ENCODE measurements at regions not wholly inside any gene's neighbourhood (a gene's known extent, or its start where the extent isn't known, plus 50 kb on each side); places are given as distances from the start of the nearest gene placed in this dataset.

DNA sequence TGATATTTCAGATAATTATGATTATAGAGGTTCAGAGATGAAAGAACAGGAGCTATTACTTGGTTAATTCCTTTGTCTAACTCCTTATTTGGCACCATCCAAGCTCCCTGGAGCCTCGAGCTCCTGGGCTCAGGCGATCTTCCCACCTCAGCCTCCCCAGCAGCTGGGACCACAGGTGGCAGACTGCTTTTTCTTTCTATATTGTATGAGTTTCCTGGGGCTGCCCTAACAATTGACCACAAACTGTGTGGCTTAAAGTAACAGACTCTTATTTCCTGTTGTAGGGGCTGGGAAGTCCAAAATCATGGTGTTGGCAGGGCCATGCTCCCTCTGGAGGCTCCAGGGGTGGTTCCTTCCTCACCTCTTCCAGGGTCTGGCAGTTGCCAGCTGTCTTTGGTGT lies 163.3 kb upstream of the ADCY1 start:
- no peak for DNase-seq (ENCODE audit: low read depth)
- TF ChIP-seq, protein P1, sequence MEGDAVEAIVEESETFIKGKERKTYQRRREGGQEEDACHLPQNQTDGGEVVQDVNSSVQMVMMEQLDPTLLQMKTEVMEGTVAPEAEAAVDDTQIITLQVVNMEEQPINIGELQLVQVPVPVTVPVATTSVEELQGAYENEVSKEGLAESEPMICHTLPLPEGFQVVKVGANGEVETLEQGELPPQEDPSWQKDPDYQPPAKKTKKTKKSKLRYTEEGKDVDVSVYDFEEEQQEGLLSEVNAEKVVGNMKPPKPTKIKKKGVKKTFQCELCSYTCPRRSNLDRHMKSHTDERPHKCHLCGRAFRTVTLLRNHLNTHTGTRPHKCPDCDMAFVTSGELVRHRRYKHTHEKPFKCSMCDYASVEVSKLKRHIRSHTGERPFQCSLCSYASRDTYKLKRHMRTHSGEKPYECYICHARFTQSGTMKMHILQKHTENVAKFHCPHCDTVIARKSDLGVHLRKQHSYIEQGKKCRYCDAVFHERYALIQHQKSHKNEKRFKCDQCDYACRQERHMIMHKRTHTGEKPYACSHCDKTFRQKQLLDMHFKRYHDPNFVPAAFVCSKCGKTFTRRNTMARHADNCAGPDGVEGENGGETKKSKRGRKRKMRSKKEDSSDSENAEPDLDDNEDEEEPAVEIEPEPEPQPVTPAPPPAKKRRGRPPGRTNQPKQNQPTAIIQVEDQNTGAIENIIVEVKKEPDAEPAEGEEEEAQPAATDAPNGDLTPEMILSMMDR (conservative IDR thresholded peaks at IDR 0.05; ENCODE audit: low read depth, low read length) = no peak
- no peak overlapping the region for H3K4me3 ChIP-seq (ENCODE audit: low read depth, low read length)

DNA sequence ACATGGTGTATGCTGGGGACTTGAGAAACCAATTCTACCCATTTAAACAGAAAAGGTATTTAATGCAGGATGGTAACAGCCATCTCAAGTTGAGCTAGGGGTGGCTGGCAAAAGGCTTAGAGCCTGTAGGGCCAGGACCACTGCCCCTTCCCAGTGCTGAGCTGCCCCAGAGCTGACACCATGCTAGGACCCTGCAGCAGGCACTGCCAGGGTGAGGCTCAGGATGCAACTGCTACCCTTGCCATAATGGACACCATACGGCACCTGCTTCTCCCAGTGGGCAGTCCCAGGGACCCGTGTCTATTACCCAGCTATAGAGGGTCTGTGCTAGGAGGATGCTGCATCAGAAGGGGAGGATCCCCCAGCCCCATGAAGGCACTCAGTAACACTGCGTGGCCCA lies 160.7 kb upstream of the ADCY1 start:
- no peak for DNase-seq (ENCODE audit: low read depth)
- H3K4me3 ChIP-seq (ENCODE audit: low read depth, low read length) = no peak overlapping the region
- TF ChIP-seq, protein P1 (conservative IDR thresholded peaks at IDR 0.05; ENCODE audit: low read depth, low read length) = no peak

DNA sequence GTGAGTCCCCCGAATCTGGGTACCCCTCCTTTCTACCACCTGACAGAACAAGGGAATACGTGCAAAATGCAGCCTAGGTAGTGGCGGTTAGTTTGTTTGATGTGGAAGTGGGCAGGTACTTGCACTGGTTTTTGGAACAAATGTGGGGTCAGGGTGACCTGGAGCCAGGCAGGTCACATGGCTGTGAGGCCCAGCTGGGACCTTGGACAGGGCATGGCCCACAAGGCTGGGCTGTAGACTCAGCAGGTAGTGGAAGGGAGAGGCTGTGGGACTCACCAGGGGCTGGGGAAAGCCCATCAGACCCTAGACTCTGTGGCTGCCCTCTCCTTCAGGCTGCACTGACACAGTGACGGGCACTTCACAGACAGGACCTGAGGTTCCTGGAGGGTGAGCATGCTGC lies 159.9 kb upstream of the ADCY1 start:
- TF ChIP-seq, protein P1 (conservative IDR thresholded peaks at IDR 0.05; ENCODE audit: low read depth, low read length) = no peak
- no peak overlapping the region for H3K4me3 ChIP-seq (ENCODE audit: low read depth, low read length)

DNA sequence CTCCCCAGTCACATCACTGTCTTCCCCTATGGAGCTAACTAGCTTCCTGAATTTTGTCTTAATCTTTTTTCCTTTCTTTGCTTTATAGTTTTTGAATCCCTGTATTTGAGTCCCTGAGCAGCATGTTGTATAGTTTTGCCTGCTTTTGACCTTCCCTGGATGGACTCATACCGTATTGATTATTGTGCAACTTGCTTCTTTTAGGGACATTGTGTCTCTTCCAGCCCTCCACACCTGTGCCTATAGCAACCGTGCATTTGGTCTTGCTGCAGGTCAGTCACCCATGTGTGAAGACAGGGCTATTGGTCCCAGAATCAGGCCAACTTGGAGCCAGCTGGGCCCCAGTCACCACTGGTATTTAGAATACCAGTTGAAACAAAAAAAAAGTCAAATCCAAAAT lies 158.9 kb upstream of the ADCY1 start:
- no peak for DNase-seq (ENCODE audit: low read depth)
- no peak overlapping the region for H3K4me3 ChIP-seq (ENCODE audit: low read depth, low read length)
- TF ChIP-seq, protein P1 (conservative IDR thresholded peaks at IDR 0.05; ENCODE audit: low read depth, low read length) = no peak

More for the DNA sequence above, 159.9 kb upstream of the ADCY1 start:
- no peak for DNase-seq (ENCODE audit: low read depth)

DNA sequence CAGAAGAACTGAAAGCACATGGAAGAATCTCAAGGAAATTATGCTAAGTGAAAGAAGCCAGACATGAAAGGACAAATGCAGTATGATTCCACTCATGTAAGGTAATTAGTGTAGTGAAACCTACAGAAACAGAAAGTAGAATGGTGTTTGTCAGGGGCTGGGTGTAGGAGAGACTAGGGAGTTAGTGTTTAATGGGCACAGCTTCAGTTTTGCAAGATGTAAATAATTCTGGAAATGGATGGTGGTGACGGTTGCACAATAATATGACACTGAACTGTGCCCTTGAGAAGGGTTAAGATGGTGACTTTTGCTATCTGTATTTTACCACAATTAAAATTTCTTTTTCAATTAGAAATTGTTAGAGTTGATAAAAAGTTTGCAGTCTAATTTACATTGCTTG lies 157.3 kb upstream of the ADCY1 start:
- DNase-seq (ENCODE audit: low read depth) = no peak
- H3K4me3 ChIP-seq (ENCODE audit: low read depth, low read length) = no peak overlapping the region
- TF ChIP-seq, protein P1 (conservative IDR thresholded peaks at IDR 0.05; ENCODE audit: low read depth, low read length) = no peak

DNA sequence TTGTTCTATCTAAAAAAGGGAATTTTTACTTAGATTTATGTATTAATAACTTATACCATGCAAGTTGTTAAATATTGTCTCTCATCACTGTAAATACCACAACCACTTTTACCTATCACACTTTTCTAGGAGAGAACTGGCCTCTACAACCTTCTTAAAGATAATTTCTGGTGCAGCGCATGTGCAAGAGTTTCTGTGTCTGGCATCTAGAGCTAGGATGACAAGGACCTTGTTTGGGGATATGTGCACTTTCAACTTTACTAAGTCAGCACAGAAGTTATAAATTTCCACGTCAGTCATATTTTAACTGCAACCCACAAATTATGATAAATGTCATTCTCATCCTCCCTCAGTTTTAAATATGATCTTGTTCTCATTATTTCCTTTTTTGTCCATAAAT lies 156.9 kb upstream of the ADCY1 start:
- no peak overlapping the region for H3K4me3 ChIP-seq (ENCODE audit: low read depth, low read length)
- TF ChIP-seq, protein P1 (conservative IDR thresholded peaks at IDR 0.05; ENCODE audit: low read depth, low read length) = no peak
- no peak for DNase-seq (ENCODE audit: low read depth)

DNA sequence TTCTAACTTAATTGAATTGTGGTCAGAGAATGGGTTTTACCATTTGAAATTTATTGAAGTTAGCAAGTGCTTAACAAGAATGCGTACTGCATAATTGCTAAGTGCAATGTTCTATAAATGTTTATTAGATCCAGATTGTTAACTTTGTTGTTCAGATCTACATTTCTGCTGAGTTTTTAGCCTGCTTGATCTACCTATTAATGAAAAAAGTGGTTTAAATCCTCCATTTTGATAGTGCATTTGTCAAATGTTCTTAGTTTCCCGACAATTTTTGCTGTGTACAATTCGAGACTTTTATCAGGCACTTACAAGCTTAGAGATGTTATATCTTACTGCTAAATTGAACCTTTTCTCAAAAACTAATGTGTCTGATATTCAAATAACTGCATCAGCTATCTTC lies 156.4 kb upstream of the ADCY1 start:
- no peak for DNase-seq (ENCODE audit: low read depth)
- H3K4me3 ChIP-seq (ENCODE audit: low read depth, low read length) = no peak overlapping the region
- TF ChIP-seq, protein P1 (conservative IDR thresholded peaks at IDR 0.05; ENCODE audit: low read depth, low read length) = no peak
